GM18499 (cell line): ENCODE measurements at regions not wholly inside any gene's neighbourhood (a gene's known extent, or its start where the extent isn't known, plus 50 kb on each side); places are given as distances from the start of the nearest gene placed in this dataset.
"Not testable (repeated sequence)": the region's sequence is repeated elsewhere in the genome, so short reads cannot be mapped to it uniquely, and the experiment has no call there.

Experiments used
- ATAC-seq: cut with Tn5 transposase; IDR thresholded peaks from one replicate; pipeline ENCODE4 v1.9.1; 2021; ENCODE audit warnings: moderate number of reproducible peaks; ENCODE audit not compliant: insufficient read depth, unreplicated experiment

- ATAC-seq: no peak
Measured at GRCh38 chr3:27561576-27561975, 77.4 kb upstream of the SLC4A7 start.

- no peak for ATAC-seq
Measured at GRCh38 chr3:27560484-27561056, 76.4 kb upstream of the SLC4A7 start.

GRCh38 chr3:27559835-27560234 is 75.7 kb upstream of the SLC4A7 start:
- no peak for ATAC-seq

GRCh38 chr3:27559381-27559780 is 75.2 kb upstream of the SLC4A7 start:
- no peak for ATAC-seq

GRCh38 chr3:27557411-27557810 is 73.2 kb upstream of the SLC4A7 start:
- ATAC-seq: no peak

GRCh38 chr3:27556887-27557286 is 72.7 kb upstream of the SLC4A7 start:
- ATAC-seq: no peak

GRCh38 chr3:27554706-27555105 is 70.5 kb upstream of the SLC4A7 start:
- ATAC-seq: no peak

GRCh38 chr3:27553886-27554540 is 69.8 kb upstream of the SLC4A7 start:
- ATAC-seq: no peak

- not testable (repeated sequence) for ATAC-seq
Measured at GRCh38 chr3:27552708-27553107, 68.5 kb upstream of the SLC4A7 start.

- not testable (repeated sequence) for ATAC-seq
Measured at GRCh38 chr3:27551413-27551812, 67.2 kb upstream of the SLC4A7 start.

- no peak for ATAC-seq
Measured at GRCh38 chr3:27545061-27545460, 60.9 kb upstream of the SLC4A7 start.

- no peak for ATAC-seq
Measured at GRCh38 chr3:27544372-27544865, 60.2 kb upstream of the SLC4A7 start.

GRCh38 chr3:27542476-27542875 is 58.3 kb upstream of the SLC4A7 start:
- no peak for ATAC-seq

- no peak for ATAC-seq
Measured at GRCh38 chr3:27540231-27540630, 56.0 kb upstream of the SLC4A7 start.

- no peak for ATAC-seq
Measured at GRCh38 chr3:27536491-27536890, 52.3 kb upstream of the SLC4A7 start.

GRCh38 chr3:27535809-27536392 is 51.7 kb upstream of the SLC4A7 start:
- no peak for ATAC-seq

GRCh38 chr3:27533718-27534573 is 49.8 kb upstream of the SLC4A7 start:
- ATAC-seq: no peak
